Kidney (tissue), 13 donors: ENCODE measurements at regions not wholly inside any gene's neighbourhood (a gene's known extent, or its start where the extent isn't known, plus 50 kb on each side); places are given as distances from the start of the nearest gene placed in this dataset.
A peak's percentile ranks its signal among the peaks of the same experiment; 100 is the strongest.

ENCODE experiments used
- DNase-seq, 5 donors: peaks; one replicate each; pipeline ENCODE4 v3.0.0-alpha.2; 2013 to 2020
- FAIRE-seq: peaks from 2 replicates; lab custom pipeline; 2012; peaks lifted over from hg19 to GRCh38; lab: Jason Lieb, UNC
- H3K27ac ChIP-seq, 2 donors: one replicate each; pipeline ENCODE4 v1.7.0; 2013; ENCODE audit warnings: low read depth in 2 of 2, low read length in 2 of 2, inconsistent platforms in 1 of 2
- H3K27me3 ChIP-seq: one replicate; pipeline ENCODE4 v1.7.1; 2013; ENCODE audit warnings: low read length, inconsistent platforms; ENCODE audit not compliant: control insufficient read depth, insufficient read depth
- H3K36me3 ChIP-seq, 3 donors: one replicate each; pipeline versions ENCODE4 v1.7.0 to v1.7.1; 2013; ENCODE audit warnings: low read length in 3 of 3, control low read depth in 1 of 3, inconsistent platforms in 1 of 3; ENCODE audit not compliant: insufficient read depth in 3 of 3, control insufficient read depth in 2 of 3
- H3K4me1 ChIP-seq, 3 donors: one replicate each; pipeline versions ENCODE4 v1.7.0 to v1.7.1; 2013; ENCODE audit warnings: low read length in 3 of 3, inconsistent platforms in 1 of 3, low read depth in 1 of 3; ENCODE audit not compliant: control insufficient read depth in 2 of 3, insufficient read depth in 2 of 3
- H3K4me3 ChIP-seq, 3 donors: one replicate each; pipeline versions ENCODE4 v1.7.0 to v1.8.1; 2013; ENCODE audit warnings: low read length in 3 of 3, control low read depth in 1 of 3, inconsistent platforms in 1 of 3
- H3K9ac ChIP-seq, 3 donors: one replicate each; pipeline versions ENCODE4 v1.7.0 to v1.7.1; 2013; ENCODE audit warnings: low read length in 3 of 3, control low read depth in 1 of 3, inconsistent platforms in 1 of 3
- H3K9me3 ChIP-seq, 3 donors: one replicate each; pipeline versions ENCODE4 v1.7.0 to v1.7.1; 2013; ENCODE audit warnings: low read length in 3 of 3, control low read depth in 1 of 3, inconsistent platforms in 1 of 3; ENCODE audit not compliant: control insufficient read depth in 2 of 3, insufficient read depth in 1 of 3
- CTCF ChIP-seq: IDR thresholded peaks from 3 replicates; pipeline ENCODE4 v1.5.1; 2012; ENCODE audit warnings: mild to moderate bottlenecking, moderate library complexity, borderline replicate concordance; ENCODE audit not compliant: insufficient read depth; ENCODE audit errors: extremely low read depth
- intact Hi-C: fragments of 100-400 bp; cut with DNase I; formaldehyde crosslinking; loops from one replicate; pipeline ENCODE4 v1.11.1; 2022
- donor health status: control.
- donor health status: control.
- donor health status: control.
- donor health status: control.
- donor health status: control.
- donor health status: DM: yes; HTN: yes; CAD: no.
- donor health status: Normal renal cell carcinoma (clear cell type).

DNA sequence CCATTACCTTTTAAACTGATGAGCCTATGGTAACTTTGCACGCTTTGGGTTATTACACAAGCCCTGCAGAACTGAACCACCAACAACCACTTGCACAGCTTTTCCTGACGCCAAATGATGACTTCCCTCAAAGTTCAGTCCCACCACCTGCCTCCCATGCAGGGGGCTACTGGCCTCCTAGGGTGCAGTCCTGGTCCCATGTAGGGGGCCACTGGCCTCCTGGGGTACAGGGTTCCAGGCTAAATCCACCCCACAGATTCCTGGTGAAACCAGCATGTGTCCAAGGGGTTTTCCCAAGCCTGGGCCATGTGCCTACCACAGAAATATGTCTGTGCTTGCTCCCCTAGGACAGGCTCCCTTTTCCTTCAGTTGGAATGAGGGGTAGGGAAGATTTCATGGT, 73.4 kb upstream of the ZNF678 start:
- FAIRE-seq, result no peak
- H3K9ac ChIP-seq, result no peak overlapping the region
- H3K4me3 ChIP-seq, result no peak overlapping the region
- no peaks in the 10 kb centered on the region for H3K9me3 ChIP-seq
- DNase-seq, result no peak
- no peaks in the 10 kb centered on the region for H3K27me3 ChIP-seq
- intact Hi-C loops, result no loop called here
- no peak overlapping the region for H3K27ac ChIP-seq
- H3K4me1 ChIP-seq, result no peaks in the 10 kb centered on the region
- H3K36me3 ChIP-seq, result no peaks in the 10 kb centered on the region
- no peak for TF ChIP-seq CTCF

GRCh38 chr1:227489572-227489971, 73.8 kb upstream of the ZNF678 start:
- H3K9ac ChIP-seq, result no peak overlapping the region
- H3K4me1 ChIP-seq, result no peaks in the 10 kb centered on the region
- H3K9me3 ChIP-seq, result no peaks in the 10 kb centered on the region
- TF ChIP-seq CTCF, result no peak
- FAIRE-seq (no peak), DNase-seq (peak in 1 of 5 donors; percentile 10)
- no peaks in the 10 kb centered on the region for H3K27me3 ChIP-seq
- H3K27ac ChIP-seq, result no peak overlapping the region
- H3K36me3 ChIP-seq, result no peaks in the 10 kb centered on the region
- no peak overlapping the region for H3K4me3 ChIP-seq
- intact Hi-C loops, result no loop called here

- no peak for FAIRE-seq
- no peak overlapping the region for H3K9ac ChIP-seq
- H3K4me1 ChIP-seq, result no peaks in the 10 kb centered on the region
- H3K4me3 ChIP-seq, result no peak overlapping the region
- H3K27ac ChIP-seq, result no peak overlapping the region
- intact Hi-C loops, result no loop called here
- no peak for DNase-seq
- no peaks in the 10 kb centered on the region for H3K27me3 ChIP-seq
- no peaks in the 10 kb centered on the region for H3K9me3 ChIP-seq
- H3K36me3 ChIP-seq, result no peaks in the 10 kb centered on the region
- TF ChIP-seq CTCF, result no peak
Observed at GRCh38 chr1:227487606-227488005, 75.8 kb upstream of the ZNF678 start.

DNA sequence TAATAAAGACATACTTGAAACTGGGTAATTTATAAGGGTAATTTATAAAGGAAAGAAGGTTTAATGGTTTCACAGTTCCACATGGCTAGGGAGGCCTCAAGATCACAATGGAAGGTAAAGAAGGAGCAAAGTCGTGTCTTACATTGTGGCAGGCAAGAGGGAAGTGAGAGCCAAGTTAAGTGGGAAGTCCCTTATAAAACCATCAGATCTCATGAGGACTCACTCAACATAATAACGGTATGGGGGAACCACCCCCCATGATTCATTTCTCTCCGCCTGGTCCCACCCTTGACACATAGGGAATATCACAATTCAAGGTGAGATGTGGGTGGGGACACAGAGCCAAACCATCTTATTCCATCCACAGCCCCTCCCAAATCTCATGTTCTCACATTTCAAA, 76.8 kb upstream of the ZNF678 start:
- Histone ChIP-seq H3K27ac (no peak overlapping the region), H3K4me1 (no peaks in the 10 kb centered on the region), H3K4me3 (no peak overlapping the region), H3K9ac (no peak overlapping the region), H3K27me3 (no peaks in the 10 kb centered on the region), H3K36me3 (no peaks in the 10 kb centered on the region), H3K9me3 (no peaks in the 10 kb centered on the region)
- FAIRE-seq (no peak), DNase-seq (no peak)
- intact Hi-C loops, result no loop called here
- TF ChIP-seq CTCF, result no peak
